SKM-1 (cell line): ENCODE measurements at regions not wholly inside any gene's neighbourhood (a gene's known extent, or its start where the extent isn't known, plus 50 kb on each side); places are given as distances from the start of the nearest gene placed in this dataset.

Experiments
- DNase-seq: peaks from one replicate; lab custom pipeline; 2025; ENCODE audit not compliant: unreplicated experiment; lab: John Stamatoyannopoulos, UW

DNA sequence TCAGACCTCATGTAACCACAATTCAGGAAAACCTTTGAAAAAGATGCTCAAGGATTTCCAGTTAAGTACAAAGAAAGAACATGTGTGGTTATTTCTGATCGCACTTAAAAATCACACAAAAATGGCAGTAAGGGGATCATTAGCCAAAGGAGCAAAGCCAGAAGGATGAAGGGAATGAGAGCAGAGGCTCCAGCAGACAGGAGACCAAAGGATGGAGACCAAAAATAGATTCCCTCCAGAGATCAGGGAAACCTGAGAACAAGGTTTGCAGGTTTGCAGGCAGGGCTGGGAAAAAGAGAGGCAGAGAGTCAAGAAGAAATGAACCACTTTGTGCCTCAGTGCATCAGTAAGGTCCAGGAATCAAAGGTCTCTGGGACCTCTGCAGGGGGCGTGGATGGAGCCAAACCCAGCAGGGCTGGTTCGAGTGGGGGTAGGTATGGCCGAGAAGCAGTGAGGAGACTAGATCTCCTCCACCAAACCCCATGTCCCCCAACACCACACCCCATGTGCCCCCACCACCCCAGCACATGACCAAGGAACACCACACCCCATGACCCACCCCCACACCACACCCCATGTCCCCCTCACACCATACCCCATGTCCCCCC is 98.5 kb upstream of the GPC1 start:
- DNase-seq, result no peak

DNA sequence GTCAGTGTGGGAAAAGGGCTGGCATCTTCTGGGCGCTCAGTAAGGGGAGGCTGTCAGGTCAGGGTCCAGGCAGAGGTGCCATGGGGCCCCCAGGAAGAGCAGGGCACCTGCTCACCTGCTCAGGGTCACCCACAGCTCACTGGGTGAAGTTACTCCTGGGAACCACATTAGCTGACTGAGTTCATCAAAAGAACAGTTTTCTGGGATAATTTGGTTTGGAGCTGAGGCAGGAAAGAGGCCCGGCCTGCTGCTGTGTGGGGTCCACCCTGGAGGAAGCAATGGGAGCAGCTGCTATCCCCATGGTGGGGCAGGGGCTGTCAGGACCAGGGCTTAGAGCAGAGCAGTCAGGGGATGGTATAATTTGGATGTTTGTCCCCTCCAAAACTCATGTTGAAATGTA is 97.2 kb upstream of the GPC1 start:
- DNase-seq, result no peak

DNA sequence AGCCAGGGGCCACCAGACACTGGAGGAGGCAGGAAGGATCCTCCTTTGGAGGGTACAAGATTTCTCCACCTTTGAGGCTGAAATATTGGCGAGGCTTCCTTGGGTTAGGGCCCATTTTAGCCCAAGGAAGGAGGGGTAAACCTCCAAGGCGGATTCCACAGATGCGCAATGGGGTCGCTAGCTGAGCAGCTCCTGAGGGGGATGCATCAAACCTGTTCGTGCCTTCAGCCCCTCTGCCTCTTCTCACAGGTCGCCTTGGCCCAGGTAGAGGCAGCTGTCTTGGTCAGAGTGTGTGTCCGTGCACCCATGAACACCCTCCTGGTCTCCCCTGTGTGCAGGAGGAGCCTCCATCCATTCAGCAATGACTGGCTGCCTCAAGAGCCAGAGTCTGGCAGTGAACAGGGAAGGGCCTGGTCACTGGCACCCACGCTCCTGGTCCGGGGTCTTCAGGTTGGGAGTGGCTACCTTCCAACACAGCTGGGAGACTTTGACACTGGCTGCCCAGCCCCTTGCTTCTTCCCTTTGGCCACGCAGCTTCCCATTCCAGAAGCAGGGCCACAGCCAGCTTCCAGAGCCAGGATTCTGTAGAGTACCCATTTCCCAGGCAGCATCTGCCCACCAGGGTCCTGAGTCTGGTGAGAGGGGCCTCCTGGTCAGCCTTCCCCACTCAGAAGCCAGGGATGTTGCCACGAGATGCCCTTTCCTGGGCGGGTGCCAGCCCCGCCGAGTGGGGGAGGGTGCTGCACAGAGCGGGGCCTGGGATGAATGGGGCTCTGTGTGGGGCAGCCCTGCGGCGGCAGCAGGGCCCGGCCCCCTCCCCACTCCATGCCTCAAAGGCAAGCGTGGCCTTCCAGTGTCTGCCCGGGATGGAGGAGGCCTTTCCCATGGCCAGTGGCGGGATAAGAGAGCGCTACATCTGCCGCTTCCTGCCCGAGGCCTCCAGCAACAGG is 95.8 kb upstream of the GPC1 start:
- no peak for DNase-seq

DNA sequence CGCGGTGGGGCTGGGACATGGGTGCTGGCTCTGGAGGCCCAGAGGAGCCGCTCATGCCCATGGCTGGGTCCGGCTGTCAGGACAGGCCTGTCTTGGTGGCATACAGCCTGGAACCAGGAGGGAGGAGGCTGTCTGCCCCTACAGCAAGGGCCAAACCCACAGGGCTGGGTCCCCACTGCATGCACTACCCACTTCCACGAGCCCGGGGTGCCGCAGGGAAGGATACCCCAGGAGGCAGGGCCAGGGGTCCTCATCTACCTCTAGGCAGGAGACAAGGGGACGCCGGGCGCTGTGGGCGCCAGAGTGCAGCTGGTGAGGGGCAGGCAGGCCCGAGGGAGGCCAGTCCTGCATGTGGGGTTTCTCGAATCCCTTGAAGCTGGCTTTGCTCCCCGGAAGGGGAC is 95.1 kb upstream of the GPC1 start:
- no peak for DNase-seq

DNA sequence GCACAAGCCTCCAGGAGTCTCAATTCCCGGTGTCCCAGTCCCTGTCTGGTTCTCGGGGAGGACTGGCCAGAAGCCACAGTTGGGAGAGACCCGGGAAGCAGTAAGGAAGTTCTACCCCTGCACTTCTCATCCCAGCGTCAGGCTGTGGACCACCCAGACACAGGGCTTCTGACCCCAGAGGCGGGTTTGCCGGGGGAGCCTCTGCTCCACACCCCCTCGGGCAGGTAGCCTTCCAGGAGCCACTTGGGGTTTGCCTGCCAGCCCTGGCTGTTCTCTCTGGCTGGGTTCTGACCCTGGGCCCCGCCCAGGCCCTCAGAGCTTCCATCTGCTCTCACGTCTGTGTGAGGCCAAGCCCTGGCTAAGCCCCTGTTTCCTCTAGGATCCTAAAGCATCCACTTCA is 94.4 kb upstream of the GPC1 start:
- DNase-seq, result no peak

DNA sequence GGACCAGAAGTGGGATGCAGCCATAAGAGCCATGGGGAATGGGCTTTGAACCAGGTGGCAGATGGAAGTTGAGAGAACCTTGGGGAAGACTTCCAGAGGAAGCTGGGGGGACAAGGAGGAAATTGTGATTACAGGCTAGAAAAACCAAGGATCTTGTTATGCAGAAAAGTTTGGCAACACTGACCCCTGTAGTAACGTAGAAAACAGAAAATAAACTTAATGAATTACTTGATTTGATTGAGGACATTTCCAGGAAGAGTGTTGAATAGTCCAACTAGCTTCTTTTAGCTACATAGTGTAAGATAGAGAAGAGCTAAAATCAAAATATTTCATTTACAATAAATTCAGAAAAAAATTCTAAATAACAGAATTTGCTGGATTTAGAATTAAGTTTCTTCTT is 91.9 kb upstream of the GPC1 start:
- no peak for DNase-seq

DNA sequence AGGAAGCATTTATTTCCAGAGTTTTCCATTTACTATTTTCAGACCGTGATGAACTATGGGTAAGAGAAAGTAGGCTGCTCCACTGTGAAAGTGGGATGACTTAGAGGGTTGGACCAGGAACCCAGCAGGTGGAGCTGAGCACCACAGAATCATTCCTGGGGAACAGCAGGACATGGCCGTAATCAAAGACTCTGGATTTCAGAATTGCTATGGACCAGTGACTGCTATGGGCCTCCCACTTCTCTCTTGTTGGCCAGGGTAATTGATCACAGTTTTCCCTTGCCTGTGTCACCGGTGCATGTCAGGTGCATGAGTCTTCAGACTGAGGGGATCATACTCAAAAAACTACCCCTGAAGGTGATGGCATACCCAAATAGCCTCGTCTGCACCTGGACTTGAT is 90.6 kb upstream of the GPC1 start:
- no peak for DNase-seq

DNA sequence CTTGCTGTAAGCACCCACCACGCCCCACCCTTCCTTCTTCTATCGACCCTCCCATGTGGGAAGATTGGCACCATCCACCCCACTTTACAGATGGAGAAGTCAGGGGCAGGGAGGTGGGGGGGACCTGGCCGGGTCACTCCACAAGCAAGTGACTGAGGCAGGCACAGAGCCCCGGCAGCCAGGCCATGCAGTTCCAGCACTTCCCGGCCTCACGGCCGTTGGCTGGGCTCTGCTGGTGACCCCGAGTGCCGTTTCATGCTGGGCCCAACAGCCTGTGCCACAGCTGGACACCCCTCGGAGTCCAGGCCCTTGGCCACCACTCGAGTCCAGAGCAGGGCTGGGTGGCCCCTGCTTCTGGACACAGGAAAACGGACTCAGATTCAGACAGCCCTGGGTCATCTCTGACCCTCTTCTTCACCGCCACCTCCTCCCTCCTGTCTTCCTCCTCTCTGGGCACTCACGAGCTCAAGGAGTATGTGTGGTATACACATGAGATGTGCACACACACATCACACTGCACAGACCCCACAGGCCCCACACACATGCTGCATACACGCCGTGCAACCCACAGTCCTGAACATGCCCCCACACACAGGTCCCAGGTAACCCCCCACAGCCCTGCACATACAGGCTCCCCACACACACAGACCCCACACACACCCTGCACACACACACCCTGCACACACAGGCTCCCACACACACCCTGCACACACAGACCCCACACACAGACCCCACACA is 89.3 kb upstream of the GPC1 start:
- no peak for DNase-seq

DNA sequence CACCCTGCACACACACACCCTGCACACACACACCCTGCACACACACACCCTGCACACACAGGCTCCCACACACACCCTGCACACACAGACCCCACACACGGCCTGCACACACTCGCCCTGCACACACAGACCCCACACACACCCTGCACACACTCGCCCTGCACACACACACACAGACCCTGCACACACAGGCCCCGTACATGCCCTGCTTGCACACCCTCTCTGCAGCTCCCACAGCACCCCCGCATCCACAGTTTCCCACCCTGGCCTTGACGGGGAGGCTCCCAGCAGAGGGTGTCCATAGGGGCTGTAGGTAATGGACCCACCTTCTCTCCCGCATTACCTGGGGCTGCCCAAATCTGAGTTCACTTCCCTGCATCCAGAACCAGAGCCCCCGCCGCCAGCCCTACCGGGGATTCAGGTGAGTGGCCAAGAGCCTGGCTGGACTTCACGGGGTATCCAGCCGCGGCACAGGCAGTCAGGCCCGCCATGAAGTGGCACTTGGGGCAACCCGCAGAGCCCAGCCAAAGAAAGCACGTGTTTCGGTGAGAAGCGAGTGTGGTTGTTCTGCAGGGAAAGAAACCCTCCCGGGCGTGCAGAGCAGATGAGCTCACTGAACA is 88.6 kb upstream of the GPC1 start:
- no peak for DNase-seq

DNA sequence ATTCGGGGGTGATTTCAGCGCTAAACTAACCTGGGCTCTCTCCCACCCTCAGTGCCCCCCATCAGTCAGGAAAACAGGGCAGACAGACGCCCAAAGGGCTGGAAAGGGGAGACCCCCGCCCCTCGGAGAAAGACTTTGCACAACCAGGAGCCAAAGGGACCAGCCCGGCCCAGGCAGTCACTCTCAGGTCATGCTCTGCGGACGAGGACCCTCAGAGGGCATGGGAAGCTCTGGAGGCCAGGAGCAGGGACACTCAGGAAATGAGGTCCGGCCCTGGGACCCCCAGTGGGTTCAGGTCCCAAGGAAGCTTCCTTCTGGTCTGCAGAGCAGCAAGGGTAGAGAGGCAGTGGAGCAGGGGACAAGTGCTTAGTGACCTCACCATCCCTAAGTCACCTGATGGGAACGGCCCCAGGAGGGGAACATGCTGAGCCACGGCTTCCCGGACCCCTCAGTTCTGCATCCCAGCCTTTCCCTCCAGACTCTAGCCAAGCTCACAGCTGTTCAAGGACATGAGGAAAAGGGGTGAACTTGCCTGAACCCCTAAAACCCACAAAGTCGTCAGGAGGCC is 88.0 kb upstream of the GPC1 start:
- DNase-seq, result no peak

DNA sequence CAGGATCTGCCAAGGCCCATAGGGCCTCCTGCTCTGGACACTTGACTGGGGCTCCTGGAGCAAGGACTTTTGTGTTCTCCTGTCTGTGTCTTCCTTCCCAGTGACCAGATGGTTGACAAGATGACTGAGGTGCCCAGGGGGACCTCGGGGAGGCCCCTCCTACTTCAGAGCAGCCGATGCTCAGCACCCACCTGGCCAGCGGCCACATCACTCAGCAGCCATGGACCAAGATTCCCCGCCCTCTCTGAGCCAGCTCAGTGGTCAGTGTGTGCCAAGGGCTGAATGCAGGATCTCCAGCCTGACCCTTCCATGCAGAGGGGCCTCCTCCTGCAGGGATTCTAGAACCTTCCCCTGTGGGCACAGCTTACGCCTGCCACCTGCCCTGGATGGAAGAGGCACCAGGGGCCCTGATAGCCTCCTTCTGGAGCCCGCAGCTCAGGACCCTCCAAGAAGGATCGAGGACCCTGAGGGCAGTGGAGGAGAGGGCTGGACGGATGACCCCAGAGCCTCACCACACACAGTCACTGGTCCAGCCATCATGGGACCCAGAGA is 87.4 kb upstream of the GPC1 start:
- no peak for DNase-seq

DNA sequence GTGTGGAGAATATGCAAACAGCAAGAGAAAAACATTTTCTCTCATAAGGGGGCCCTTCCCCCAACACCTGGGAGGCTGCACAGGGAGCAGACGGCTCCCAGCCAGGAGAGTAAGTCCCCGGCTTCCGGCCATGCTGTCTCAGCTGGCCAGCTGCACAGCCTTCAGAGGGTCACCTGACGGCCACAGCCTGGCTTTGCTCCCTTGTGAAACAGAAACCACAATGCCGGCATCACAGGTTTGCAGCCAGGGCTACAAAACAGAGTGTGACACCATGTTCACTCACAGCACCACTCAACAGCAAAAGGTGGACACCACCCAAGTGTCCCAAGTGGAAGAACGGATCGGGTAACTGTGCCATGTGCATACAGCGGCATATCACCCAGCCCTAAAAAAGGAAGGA is 86.9 kb upstream of the GPC1 start:
- DNase-seq, result no peak

DNA sequence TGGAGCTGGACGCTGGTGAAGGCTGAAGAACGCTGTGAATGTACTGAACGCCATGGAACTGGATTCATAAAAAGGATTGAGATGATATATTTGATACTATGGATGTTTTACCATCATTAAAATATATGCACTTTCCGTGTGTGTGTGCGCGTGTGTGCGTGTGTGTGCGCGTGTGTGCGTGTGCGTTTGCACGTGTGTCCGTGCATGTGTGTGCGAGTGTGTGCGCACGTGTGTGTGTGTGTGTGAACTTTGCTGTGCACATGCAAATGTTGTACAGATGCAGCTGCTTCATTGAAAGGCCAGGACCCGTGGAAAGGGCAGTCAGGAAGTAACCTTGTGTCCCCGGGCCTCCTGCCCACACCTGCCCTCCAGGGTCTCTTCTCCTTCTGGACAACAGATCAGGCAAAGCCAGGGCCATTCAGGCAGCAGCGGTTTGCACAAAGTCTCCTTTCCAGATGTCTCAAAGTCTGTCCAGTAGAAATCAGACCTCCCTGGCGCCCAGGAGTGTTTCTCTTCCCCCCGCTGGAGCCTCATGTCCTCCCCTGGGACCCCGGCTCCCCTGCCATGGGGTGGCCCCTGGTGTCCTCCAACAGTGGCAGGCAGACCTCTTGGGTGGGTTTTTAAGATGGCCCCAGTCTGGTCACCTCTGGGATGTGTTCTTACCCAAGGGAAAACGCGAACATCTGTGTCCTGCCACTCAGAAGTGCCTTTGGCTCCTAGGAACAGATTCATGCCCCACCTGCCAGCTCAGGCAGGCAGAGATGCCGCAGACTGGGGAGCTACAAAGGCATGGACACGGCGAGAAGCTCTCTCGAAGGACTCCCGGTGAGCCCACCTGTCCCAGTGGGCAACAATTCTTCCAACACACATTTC is 86.1 kb upstream of the GPC1 start:
- DNase-seq, result no peak

DNA sequence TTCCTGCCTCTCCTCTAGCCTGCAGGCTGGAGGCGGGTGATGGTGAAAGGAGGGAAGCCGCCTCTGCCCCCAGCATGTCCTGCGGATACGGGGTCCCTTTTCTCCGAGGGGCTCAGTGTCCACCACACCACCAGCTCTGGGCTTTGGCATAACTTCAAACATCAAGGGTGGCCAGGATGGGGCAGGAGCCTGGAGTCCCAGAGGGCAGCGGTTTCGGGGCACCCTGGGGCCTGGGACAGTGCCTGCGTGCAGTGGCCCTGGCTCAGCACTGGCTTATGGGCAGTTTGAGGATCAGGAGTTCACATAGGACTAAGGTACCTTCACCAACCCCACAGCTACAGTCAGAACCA is 85.5 kb upstream of the GPC1 start:
- DNase-seq, result no peak

DNA sequence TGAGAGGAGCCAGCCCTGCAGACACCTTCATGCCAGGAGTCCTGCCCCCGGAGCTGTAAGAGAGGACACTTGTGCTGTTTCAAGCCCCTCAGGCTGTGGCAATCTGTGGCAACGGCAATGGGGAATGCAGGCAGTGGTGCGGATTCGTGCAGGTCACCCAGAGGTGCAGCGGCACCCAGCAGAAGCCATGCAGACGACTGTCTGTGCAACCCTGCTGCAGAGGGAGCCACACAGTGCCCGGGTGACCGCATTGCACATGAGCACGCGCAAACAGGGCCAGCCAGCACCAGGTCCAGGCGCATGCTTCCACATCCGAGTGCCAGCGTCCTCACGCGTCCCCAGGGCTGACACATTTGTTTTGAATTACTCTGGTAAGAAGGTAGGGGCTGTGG is 84.8 kb upstream of the GPC1 start:
- DNase-seq, result no peak

DNA sequence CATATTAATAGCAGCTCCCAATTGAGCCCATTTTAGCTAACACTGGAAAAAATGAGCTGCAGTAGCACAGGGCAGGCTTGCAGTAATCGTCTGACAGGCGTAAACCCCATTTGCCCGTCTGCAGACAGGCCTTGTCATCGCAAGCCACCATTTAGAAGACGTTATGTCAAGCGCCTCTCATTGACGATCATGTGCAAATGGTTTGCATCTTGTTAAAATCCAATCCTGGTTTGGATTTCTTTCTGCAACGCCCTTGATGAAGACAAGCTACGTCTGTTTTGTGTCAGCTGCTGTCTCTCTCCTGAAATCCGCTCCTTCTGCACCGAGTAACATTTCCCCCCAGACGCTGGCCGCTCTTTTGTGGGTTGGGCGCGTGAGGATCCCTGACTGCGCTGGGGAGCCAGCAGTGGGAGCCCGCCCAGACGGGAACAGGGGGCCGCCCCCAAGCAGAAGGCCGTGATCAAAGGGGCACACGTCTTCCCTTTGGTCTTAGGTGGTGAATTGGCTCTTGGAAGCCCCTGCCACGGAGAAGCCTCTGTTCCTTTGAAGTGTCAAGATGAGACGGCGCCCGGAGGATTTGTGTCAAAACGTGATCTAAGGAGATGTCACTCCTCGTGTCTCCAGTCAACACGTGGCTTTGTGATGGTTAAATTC is 84.2 kb upstream of the GPC1 start:
- DNase-seq, result no peak

DNA sequence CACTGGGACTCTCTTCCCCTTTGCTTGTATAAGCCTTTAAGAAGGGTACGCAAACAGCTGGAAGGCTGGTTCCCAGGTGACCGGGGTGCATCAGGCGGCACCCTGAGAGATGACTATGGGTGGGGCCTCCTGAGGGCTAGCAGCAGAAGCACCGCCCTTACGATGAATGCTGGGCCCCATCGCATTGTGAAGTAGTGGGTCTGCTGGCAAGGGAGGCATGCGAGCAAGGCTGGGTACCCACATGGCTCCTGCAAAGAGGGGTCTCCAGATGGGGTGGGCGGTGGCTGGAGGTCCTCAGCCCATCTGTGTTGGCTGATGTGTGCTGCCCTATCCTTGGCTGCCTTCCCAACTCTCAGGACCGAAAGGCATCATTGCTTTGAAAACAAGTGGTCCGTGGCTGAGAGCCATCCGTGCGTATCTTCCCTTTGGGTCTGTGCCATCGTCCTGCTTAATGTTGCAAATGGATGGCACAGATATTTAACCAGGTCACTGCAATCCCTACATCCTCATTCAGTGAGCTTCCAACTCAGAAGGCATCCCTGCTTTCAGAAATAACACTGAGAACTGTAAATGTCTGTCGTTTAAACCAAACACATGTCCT is 83.5 kb upstream of the GPC1 start:
- DNase-seq, result no peak

DNA sequence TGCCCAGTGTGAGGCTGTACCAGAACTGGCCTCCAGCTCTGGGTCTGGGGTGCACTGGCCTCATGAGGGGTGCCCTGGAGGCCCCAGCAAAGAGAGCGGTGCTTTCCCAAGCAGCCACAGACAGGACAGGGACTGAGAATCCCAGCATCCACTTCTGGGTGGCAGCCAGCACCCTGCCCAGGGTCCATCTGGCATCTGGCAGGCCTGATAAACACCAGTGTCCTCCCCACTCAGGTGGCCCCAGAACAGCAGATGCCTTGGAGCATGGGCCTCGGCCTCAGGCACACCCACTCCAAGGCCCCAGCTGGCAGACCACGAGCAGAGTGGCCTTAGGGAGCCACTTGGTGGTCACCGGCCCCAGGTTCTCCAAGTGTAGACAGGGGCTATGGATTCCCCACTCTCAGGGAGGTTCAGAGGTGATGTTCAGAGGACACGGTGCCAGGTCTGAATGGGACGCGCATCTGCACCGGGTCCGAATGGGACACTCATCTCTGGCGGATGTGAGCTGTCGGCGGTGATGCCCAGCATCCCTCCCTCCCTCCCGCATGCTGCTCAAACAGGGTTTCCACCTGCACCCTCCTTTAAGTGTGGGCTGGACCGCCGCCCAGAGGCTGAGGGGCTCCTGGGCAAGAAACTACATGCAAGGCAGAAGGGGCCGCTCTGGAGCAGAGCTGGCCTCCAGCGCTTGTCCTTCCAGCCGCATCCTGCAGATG is 82.2 kb upstream of the GPC1 start:
- DNase-seq, result no peak

DNA sequence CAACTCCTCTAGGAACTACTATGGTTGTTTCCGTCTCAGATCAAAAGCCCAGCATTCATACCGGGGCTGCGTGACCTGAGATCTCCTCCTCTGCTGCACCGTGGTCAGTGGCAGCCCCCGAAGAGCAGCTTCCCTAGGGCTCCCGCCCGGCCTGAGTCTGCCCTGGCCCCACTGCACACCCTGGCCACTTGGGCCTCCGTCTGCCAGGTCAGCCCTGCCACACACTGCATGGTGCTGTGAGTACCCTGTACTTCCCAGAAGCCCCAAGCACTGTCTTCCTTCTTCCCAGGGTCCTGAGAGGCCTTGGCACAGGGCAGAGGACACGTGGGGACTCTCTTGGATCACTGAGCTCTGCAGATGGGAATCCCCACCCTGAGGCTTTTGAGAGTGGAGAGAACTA is 81.5 kb upstream of the GPC1 start:
- DNase-seq, result no peak
